Sciatic nerve (tissue), 2 donors: ENCODE measurements at regions not wholly inside any gene's neighbourhood (a gene's known extent, or its start where the extent isn't known, plus 50 kb on each side); places are given as distances from the start of the nearest gene placed in this dataset.

Experiments
- ATAC-seq: fragments of 200-7000 bp; cut with Tn5 transposase; one replicate; pipeline ENCODE4 v1.9.1; 2020; ENCODE audit warnings: mild to moderate bottlenecking, moderate library complexity
- DNase-seq: peaks from one replicate; pipeline ENCODE4 v3.0.0-alpha.2; 2020; ENCODE audit warnings: low spot score
- intact Hi-C: fragments of 100-400 bp; cut with DNase I; formaldehyde crosslinking; loops from one replicate; pipeline ENCODE4 v1.14.2; 2022
- donor health status: DM: no; HTN: no; CAD: no.
- donor health status: DM: no; HTN: no; CAD: no.

- ATAC-seq (no peak), DNase-seq (no peak)
- intact Hi-C loops, result no loop called here
These were observed 514.0 kb downstream of the GALR1 start for GRCh38 chr18:77763530-77764145.

DNA sequence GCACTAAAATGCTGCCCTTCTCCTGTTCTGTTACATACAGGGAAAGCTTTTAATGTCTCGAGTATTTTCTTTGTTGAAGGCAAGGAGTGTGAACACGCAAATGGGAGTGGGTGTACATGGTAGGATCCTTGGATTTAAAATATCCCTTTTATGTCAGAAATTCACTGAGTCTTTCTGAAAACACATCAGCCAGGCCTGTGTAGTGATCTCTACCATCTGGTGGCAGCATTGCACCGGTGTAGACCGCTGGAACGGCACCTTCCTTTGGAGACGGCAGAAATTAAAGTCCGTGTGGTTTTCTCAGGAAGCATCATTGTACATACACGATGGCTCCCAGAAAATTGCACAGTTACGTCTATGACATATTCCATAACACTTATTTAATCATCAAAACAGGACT lies 515.8 kb downstream of the GALR1 start:
- DNase-seq, result no peak
- intact Hi-C loops, result no loop called here
- peak; percentile 55 for ATAC-seq

GRCh38 chr18:77766421-77766820 lies 516.8 kb downstream of the GALR1 start:
- ATAC-seq (no peak), DNase-seq (no peak)
- intact Hi-C loops, result no loop called here

- no peak for ATAC-seq
- intact Hi-C loops, result no loop called here
- DNase-seq, result no peak
These were observed 522.5 kb downstream of the GALR1 start for GRCh38 chr18:77772177-77772576.

DNA sequence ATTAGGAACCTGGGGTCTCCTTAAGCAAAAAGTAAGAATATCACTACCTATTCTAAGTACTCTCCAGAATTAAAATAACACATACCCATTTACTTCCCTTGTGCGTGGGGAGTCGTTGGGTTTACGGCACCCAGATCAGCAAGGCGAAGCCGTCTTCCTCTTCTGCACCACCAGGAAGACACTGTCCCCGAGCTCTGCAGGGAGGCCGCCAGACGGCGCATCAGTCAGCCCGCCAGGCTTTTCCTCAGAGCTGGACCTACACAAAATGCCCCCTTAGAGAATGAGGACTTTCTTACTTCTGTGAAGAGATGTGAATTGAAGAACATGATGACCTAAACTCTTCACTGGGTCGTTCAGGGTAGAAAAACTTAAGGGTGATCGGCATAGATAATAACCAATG lies 526.5 kb downstream of the GALR1 start:
- intact Hi-C loops, result no loop called here
- ATAC-seq (no peak), DNase-seq (no peak)

GRCh38 chr18:77777163-77777562 lies 527.5 kb downstream of the GALR1 start:
- ATAC-seq (no peak), DNase-seq (no peak)

GRCh38 chr18:77784759-77785379 lies 535.2 kb downstream of the GALR1 start:
- ATAC-seq, result no peak
- intact Hi-C loops, result no loop called here

More at GRCh38 chr18:77777163-77777562, 527.5 kb downstream of the GALR1 start:
- intact Hi-C loops, result no loop called here

GRCh38 chr18:77785415-77785975 lies 535.8 kb downstream of the GALR1 start:
- no peak for ATAC-seq
- intact Hi-C loops, result no loop called here

More at GRCh38 chr18:77784759-77785379, 535.2 kb downstream of the GALR1 start:
- DNase-seq, result no peak

DNA sequence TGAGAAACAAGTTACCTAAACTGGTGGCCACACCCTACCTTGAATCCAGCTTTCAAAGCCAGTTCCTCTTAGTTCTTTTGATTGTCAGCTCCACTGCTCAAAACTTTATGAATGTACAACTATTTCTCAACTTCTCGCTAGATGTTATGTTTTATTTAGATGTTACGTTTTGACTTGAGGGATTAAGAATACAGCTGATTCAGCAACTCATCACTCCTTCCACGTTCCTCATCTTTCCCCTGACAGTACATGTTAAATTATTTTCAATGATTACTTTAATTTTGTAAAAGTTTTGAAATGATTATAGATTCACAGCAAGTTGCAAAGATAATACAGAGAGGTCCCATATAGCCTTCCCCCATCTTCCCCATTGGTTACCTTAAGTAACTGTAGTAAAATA lies 553.4 kb downstream of the GALR1 start:
- DNase-seq, result no peak
- intact Hi-C loops, result no loop called here
- ATAC-seq, result no peak

More at GRCh38 chr18:77785415-77785975, 535.8 kb downstream of the GALR1 start:
- DNase-seq, result no peak

DNA sequence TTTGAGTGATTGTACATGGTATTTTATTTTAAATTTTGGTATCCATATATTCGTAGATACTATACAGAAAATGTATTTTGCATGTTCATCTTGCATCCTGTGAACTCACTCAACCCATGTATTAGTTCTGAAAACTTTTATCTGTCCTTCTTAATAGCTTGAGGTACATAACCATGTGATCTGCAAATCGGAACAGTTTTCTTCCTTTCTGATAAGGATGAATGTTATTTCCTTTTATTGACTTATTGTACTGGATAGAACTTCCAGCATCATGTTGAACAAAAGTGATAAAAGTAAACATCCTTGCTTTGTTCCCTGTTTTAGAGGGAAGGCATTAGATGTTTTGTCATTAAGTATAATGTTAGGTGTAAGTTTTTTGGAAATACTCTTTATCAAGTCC lies 554.7 kb downstream of the GALR1 start:
- intact Hi-C loops, result no loop called here
- DNase-seq (no peak), ATAC-seq (no peak)

GRCh38 chr18:77807650-77808049 lies 558.0 kb downstream of the GALR1 start:
- DNase-seq (no peak), ATAC-seq (no peak)
- intact Hi-C loops, result no loop called here

GRCh38 chr18:77811503-77811902 lies 561.9 kb downstream of the GALR1 start:
- DNase-seq, result no peak
- intact Hi-C loops, result no loop called here
- ATAC-seq, result no peak

- ATAC-seq (no peak), DNase-seq (no peak)
- intact Hi-C loops, result no loop called here
These were observed 566.2 kb downstream of the GALR1 start for GRCh38 chr18:77815666-77816338.

DNA sequence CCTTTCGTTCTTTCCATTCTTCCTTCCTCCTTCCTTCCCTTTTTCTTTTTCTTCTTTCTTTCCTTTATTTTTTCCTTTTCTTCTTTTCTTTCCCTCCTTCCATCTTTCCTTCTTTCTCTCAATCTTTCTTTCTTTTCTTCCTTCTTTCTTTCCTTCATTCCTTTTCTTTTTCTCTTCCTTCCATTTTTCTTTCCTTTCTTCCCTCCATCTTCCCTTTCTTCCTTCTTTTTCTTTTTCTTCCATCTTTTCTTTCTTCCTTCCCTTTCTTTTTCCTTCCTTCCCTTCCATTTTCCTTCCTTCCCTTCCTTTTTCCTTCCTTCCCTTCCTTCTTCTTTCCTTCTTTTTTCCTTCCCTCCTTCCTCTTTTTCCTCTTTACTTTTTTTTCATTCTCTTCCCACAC lies 568.7 kb downstream of the GALR1 start:
- no peak for DNase-seq
- no peak for ATAC-seq
- intact Hi-C loops, result no loop called here

- DNase-seq (no peak), ATAC-seq (no peak)
- intact Hi-C loops, result no loop called here
These were observed 570.8 kb downstream of the GALR1 start for GRCh38 chr18:77820472-77820871.

DNA sequence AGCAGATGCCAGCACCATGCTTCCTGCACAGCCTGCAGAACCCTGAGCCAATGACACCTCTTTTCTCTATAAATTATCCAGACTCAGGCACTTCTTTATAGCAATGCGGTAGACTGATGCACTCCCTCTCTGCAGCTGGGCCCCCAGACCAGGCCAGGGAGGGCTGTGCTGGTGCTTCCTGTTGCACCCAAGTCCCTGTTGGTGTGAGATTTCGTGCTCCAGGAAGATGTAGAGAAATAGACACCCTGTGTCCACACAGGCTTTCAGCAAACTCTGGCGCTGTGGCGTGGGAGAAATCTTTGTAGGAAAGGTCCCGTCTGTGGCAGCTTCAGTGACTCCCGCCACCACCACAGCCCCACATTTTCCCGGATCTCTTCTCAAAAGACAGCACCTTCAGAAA lies 572.2 kb downstream of the GALR1 start:
- ATAC-seq (no peak), DNase-seq (no peak)
- intact Hi-C loops, result no loop called here

- peak; percentile 24 for ATAC-seq
These were observed 573.0 kb downstream of the GALR1 start for GRCh38 chr18:77822632-77823031.

DNA sequence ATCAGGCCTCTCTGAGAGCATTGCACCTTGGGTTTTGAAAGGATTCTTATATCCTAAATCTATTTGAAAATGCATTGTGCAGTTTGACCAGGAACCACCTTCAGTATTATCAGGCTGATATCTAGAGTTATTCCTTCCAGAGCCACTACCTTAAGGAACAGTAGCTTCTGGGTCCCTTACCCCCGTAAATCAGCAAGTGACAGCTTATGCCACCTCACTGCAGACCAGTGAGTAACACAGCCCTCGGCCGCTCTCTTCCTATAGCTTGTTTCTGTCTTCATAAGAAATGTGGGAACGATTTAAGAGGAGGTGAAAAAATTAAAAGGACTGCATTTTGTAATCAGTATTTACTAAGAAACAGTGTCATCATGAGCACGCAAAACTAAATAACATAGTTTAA lies 584.2 kb downstream of the GALR1 start:
- intact Hi-C loops, result no loop called here
- DNase-seq, result no peak
- no peak for ATAC-seq

More at GRCh38 chr18:77822632-77823031, 573.0 kb downstream of the GALR1 start:
- DNase-seq, result no peak
- intact Hi-C loops, result no loop called here

DNA sequence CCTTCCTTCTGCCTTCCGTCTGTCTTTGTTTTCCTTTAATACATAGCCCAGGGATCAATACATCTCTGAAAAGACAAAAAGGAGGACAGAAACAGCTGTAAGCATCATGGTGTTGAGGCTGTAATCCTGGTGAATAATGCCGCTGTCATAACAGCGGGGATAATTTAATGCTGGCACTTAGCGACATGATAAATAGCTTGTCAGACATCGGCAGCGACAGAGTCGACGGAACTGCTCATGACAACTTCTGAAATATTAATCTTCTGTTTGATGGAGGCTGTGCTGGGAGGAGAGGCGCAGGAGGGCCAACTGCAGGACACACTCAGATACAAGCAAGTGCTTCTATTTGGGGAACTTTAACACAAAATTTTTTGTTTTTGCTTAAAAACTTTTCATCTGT lies 602.2 kb downstream of the GALR1 start:
- ATAC-seq (no peak), DNase-seq (no peak)
- intact Hi-C loops, result no loop called here

DNA sequence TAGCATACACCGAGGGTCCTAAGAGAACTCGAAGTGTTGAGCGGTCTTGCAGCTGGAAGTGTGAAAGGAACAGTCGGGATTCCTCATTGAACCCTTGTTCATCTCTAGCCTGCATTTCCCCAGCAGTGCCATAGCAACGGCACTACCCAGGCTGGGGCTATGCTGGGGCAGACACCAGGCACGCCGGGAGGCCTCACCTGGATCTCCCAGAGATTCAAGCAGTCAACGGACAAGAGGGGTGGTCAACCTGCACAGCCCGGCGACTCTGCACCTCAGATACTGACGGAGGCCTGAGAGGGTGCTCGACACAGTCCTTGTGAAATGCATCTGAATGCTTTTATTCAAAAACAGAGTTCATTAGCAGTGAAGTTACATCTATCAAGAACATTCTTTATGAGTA lies 604.2 kb downstream of the GALR1 start:
- no peak for ATAC-seq
- intact Hi-C loops, result no loop called here
- no peak for DNase-seq
